ENCODE measurements at regions not wholly inside any gene's neighbourhood (a gene's known extent, or its start where the extent isn't known, plus 50 kb on each side); places are given as distances from the start of the nearest gene placed in this dataset.
"Not testable (repeated sequence)": the region's sequence is repeated elsewhere in the genome, so short reads cannot be mapped to it uniquely, and the experiment has no call there.

- BruUV-seq (replicated peaks) = no TSS peak
- Histone ChIP-seq H3K4me3 (ENCODE audit: low read depth in 2 of 2, low read length in 2 of 2) (no peak overlapping the region), H3K9me3 (ENCODE audit: control insufficient read depth, insufficient read depth, low read depth, low read length) (no peaks in the 10 kb centered on the region), H3K36me3 (ENCODE audit: control insufficient read depth, insufficient read depth, low read length) (no peaks in the 10 kb centered on the region), H3K27ac (ENCODE audit: low read length) (no peak overlapping the region), H3K27me3 (ENCODE audit: control insufficient read depth, insufficient read depth, low read length) (no peaks in the 10 kb centered on the region), H3K4me1 (ENCODE audit: control insufficient read depth, insufficient read depth, low read length) (no peaks in the 10 kb centered on the region)
- POLR2A ChIA-PET = no interaction called here
- no peak for DNase-seq (ENCODE audit: low read depth, low spot score)
- TF ChIP-seq CTCF (IDR thresholded peaks at IDR 0.05) (no peak), SIN3A (IDR thresholded peaks at IDR 0.05; ENCODE audit: borderline replicate concordance, insufficient read depth, low read depth, low read length) (no peak), REST (IDR thresholded peaks at IDR 0.05; ENCODE audit: insufficient read depth in 1 of 2, low read depth in 2 of 2, low read length in 1 of 2) (no peak), TCF7L2 (IDR thresholded peaks at IDR 0.05; ENCODE audit: low read depth, low read length) (no peak), POLR2AphosphoS5 (IDR thresholded peaks at IDR 0.05; ENCODE audit: low read depth, low read length) (no peak)
- intact Hi-C loops (cut with micrococcal nuclease; ENCODE audit: unreplicated experiment) = no loop called here
- ATAC-seq = no peak
- CTCF ChIA-PET = no interaction called here
- in situ Hi-C loops (cut with HindIII; ENCODE audit: low pct_unique_long_range_greater_than_20kb, low sequenced_read_pairs) = no loop called here
These were observed 117.2 kb downstream of the APIP start for GRCh38 chr11:34798985-34799384.

- H3K4me3 ChIP-seq (ENCODE audit: low read depth in 2 of 2, low read length in 2 of 2); CTCF ChIA-PET; H3K27me3 ChIP-seq (ENCODE audit: control insufficient read depth, insufficient read depth, low read length); H3K27ac ChIP-seq (ENCODE audit: low read length); H3K9me3 ChIP-seq (ENCODE audit: control insufficient read depth, insufficient read depth, low read depth, low read length); BruUV-seq (replicated peaks); H3K4me1 ChIP-seq (ENCODE audit: control insufficient read depth, insufficient read depth, low read length); ATAC-seq; in situ Hi-C loops (cut with HindIII; ENCODE audit: low pct_unique_long_range_greater_than_20kb, low sequenced_read_pairs); H3K36me3 ChIP-seq (ENCODE audit: control insufficient read depth, insufficient read depth, low read length); POLR2A ChIA-PET; intact Hi-C loops (cut with micrococcal nuclease; ENCODE audit: unreplicated experiment); DNase-seq (ENCODE audit: low read depth, low spot score): not testable (repeated sequence)
These were observed 118.7 kb downstream of the APIP start for GRCh38 chr11:34797497-34797896.

GRCh38 chr11:34795641-34796040 lies 120.5 kb downstream of the APIP start:
- TF ChIP-seq SIN3A (IDR thresholded peaks at IDR 0.05; ENCODE audit: borderline replicate concordance, insufficient read depth, low read depth, low read length) (no peak), POLR2AphosphoS5 (IDR thresholded peaks at IDR 0.05; ENCODE audit: low read depth, low read length) (no peak), TCF7L2 (IDR thresholded peaks at IDR 0.05; ENCODE audit: low read depth, low read length) (no peak), CTCF (IDR thresholded peaks at IDR 0.05) (no peak), REST (IDR thresholded peaks at IDR 0.05; ENCODE audit: insufficient read depth in 1 of 2, low read depth in 2 of 2, low read length in 1 of 2) (no peak)
- H3K4me1 ChIP-seq (ENCODE audit: control insufficient read depth, insufficient read depth, low read length) = no peaks in the 10 kb centered on the region
- BruUV-seq (replicated peaks) = no TSS peak

More at GRCh38 chr11:34795641-34796040, 120.5 kb downstream of the APIP start:
- H3K4me3 ChIP-seq (ENCODE audit: low read depth in 2 of 2, low read length in 2 of 2) = no peak overlapping the region
- no peak for DNase-seq (ENCODE audit: low read depth, low spot score)
- CTCF ChIA-PET = no interaction called here
- POLR2A ChIA-PET = no interaction called here
- no peak overlapping the region for H3K27ac ChIP-seq (ENCODE audit: low read length)
- no peaks in the 10 kb centered on the region for H3K27me3 ChIP-seq (ENCODE audit: control insufficient read depth, insufficient read depth, low read length)
- in situ Hi-C loops (cut with HindIII; ENCODE audit: low pct_unique_long_range_greater_than_20kb, low sequenced_read_pairs) (no loop called here), intact Hi-C loops (cut with micrococcal nuclease; ENCODE audit: unreplicated experiment) (no loop called here)
- no peak for ATAC-seq
- H3K36me3 ChIP-seq (ENCODE audit: control insufficient read depth, insufficient read depth, low read length) = no peaks in the 10 kb centered on the region
- H3K9me3 ChIP-seq (ENCODE audit: control insufficient read depth, insufficient read depth, low read depth, low read length) = no peaks in the 10 kb centered on the region

Measured in Panc1 (cell line).